Lung (tissue), 11 donors: ENCODE measurements at regions not wholly inside any gene's neighbourhood (a gene's known extent, or its start where the extent isn't known, plus 50 kb on each side); places are given as distances from the start of the nearest gene placed in this dataset.
"Not testable (repeated sequence)": the region's sequence is repeated elsewhere in the genome, so short reads cannot be mapped to it uniquely, and the experiment has no call there.

Experiments used
- ATAC-seq: fragments of 200-7000 bp; cut with Tn5 transposase; one replicate; pipeline ENCODE4 v1.9.1; 2020; ENCODE audit warnings: moderate number of reproducible peaks; ENCODE audit not compliant: insufficient read depth, low FRiP score
- DNase-seq, 3 donors: peaks; one replicate each; pipeline ENCODE4 v3.0.0-alpha.2; 2013 to 2017
- H3K27ac ChIP-seq, 2 donors: one replicate each; pipeline ENCODE4 v1.5.1; 2013; ENCODE audit warnings: mild to moderate bottlenecking in 2 of 2, moderate library complexity in 2 of 2, control low read depth in 1 of 2, inconsistent platforms in 1 of 2, low read depth in 1 of 2, low read length in 1 of 2
- H3K27me3 ChIP-seq, 3 donors: one replicate each; pipeline ENCODE4 v1.5.1; 2013; ENCODE audit warnings: low read length in 2 of 3; ENCODE audit not compliant: control insufficient read depth in 3 of 3, insufficient read depth in 3 of 3
- H3K36me3 ChIP-seq, 4 donors: one replicate each; pipeline ENCODE4 v1.5.1; 2013; ENCODE audit warnings: low read length in 4 of 4, mild to moderate bottlenecking in 1 of 4, moderate library complexity in 1 of 4; ENCODE audit not compliant: control insufficient read depth in 4 of 4, insufficient read depth in 4 of 4
- H3K4me1 ChIP-seq, 5 donors: one replicate each; pipeline ENCODE4 v1.5.1; 2013; ENCODE audit warnings: low read length in 5 of 5, mild to moderate bottlenecking in 2 of 5, moderate library complexity in 1 of 5; ENCODE audit not compliant: control insufficient read depth in 5 of 5, insufficient read depth in 5 of 5
- H3K4me3 ChIP-seq: one replicate; pipeline ENCODE4 v1.5.1; 2013; ENCODE audit warnings: mild to moderate bottlenecking, control low read depth, moderate library complexity
- H3K9ac ChIP-seq, 2 donors: one replicate each; pipeline ENCODE4 v1.5.1; 2013; ENCODE audit warnings: low read length in 2 of 2, control low read depth in 1 of 2; ENCODE audit not compliant: insufficient read depth in 1 of 2
- H3K9me3 ChIP-seq, 4 donors: one replicate each; pipeline ENCODE4 v1.5.1; 2013; ENCODE audit warnings: low read length in 3 of 4, mild to moderate bottlenecking in 1 of 4, moderate library complexity in 1 of 4; ENCODE audit not compliant: control insufficient read depth in 4 of 4, insufficient read depth in 3 of 4
- WGBS, 2 donors: extraction: QIAGEN DNeasy Blood & Tissue Kit; methylation state at CpG; one replicate each; pipeline ENCODE4 v1.1.7; 2013; 5-methylcytosine and 5-hydroxymethylcytosine counted together
- TF ChIP-seq, protein P1 (sequence below): IDR thresholded peaks from 2 replicates; pipeline ENCODE4 v1.5.1; 2012; ENCODE audit warnings: mild to moderate bottlenecking; ENCODE audit errors: control extremely low read depth, extremely low read depth
- donor health status: control.
- donor health status: control.
- donor health status: Bipolar disorder and iron deficiency.
- donor health status: healthy.
- donor health status: DM: yes; HTN: yes; CAD: no.

DNA sequence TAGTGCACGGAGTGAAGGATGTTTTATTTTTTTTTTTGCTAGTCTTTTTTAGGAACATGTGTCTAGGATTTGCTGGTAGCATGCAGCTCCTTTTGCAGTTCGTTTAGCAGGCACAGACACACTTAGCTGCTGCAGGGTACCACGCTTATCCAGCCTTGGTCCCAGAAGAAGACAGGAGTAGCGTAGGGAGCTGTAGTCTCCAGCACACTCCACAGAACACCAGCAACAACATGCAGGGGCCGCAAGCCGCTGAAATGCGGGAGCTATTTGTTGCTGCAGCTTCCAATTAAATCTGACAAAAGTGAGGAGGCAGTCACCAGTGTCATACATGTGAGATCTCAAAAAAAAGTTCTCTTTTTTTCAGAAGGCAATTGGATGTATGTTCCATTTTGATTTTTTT, 486.2 kb upstream of the KLF6 start:
- Histone ChIP-seq H3K9me3 (no peaks in the 10 kb centered on the region), H3K27me3 (no peaks in the 10 kb centered on the region), H3K4me3 (no peak overlapping the region), H3K4me1 (peaks cover 0 to 20% (median 6%) of the 10 kb centered on the region in 5 donors), H3K27ac (no peak overlapping the region), H3K36me3 (no peaks in the 10 kb centered on the region), H3K9ac (no peak overlapping the region)
- TF ChIP-seq, protein P1, sequence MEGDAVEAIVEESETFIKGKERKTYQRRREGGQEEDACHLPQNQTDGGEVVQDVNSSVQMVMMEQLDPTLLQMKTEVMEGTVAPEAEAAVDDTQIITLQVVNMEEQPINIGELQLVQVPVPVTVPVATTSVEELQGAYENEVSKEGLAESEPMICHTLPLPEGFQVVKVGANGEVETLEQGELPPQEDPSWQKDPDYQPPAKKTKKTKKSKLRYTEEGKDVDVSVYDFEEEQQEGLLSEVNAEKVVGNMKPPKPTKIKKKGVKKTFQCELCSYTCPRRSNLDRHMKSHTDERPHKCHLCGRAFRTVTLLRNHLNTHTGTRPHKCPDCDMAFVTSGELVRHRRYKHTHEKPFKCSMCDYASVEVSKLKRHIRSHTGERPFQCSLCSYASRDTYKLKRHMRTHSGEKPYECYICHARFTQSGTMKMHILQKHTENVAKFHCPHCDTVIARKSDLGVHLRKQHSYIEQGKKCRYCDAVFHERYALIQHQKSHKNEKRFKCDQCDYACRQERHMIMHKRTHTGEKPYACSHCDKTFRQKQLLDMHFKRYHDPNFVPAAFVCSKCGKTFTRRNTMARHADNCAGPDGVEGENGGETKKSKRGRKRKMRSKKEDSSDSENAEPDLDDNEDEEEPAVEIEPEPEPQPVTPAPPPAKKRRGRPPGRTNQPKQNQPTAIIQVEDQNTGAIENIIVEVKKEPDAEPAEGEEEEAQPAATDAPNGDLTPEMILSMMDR = no peak
- ATAC-seq = no peak
- 87 to 89% methylated on average over 7 of the region's 7 CpGs for WGBS, 2 donors
- no peak for DNase-seq

DNA sequence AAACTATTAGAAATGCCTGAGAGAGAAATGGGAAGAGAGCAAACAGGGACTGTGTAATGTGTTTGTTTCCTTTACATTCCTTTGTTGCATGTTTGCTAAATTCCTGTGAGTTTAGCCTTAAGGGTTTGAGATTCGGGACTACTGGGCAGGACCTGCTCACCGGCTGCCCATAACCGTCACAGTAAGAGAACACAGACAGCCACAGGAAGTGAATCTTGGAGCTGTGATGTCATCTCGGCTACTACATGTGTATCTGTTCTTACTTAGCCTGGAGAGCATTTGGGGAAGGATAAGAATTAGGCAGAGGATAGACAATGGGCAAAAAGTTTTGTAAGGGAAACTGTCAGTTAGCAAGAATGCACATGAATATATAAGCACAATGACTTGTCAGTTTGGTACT, 485.1 kb upstream of the KLF6 start:
- H3K9me3 ChIP-seq = no peaks in the 10 kb centered on the region
- H3K4me1 ChIP-seq = peaks cover 0 to 29% (median 6%) of the 10 kb centered on the region in 5 donors
- TF ChIP-seq, protein P1 = no peak
- ATAC-seq (peak; percentile 30), DNase-seq (peak; percentile 25 to 67 (median 49))
- no peak overlapping the region for H3K9ac ChIP-seq
- no peaks in the 10 kb centered on the region for H3K36me3 ChIP-seq
- no peak overlapping the region for H3K4me3 ChIP-seq
- WGBS, 2 donors = 21% methylated on average over 4 of the region's 4 CpGs
- H3K27ac ChIP-seq = no peak overlapping the region
- no peaks in the 10 kb centered on the region for H3K27me3 ChIP-seq

DNA sequence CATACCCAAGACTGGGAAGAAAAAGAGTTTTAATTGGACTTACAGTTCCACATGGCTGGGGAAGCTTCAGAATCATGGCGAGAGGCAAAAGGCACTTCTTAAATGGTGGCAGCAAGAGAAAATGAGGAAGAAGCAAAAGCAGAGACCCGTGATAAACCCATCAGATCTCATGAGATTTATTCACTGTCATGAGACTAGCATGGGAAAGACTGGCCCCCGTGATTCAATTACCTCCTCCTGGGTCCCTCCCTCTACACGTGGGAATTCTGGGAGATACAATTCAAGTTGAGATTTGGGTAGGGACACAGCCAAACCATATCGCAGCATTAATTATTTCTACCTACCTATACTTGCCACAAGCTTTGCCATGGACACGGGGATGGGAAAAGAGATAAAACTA, 483.5 kb upstream of the KLF6 start:
- H3K27me3 ChIP-seq = not testable (repeated sequence)
- 92 to 95% methylated on average over 6 of the region's 6 CpGs for WGBS, 2 donors

DNA sequence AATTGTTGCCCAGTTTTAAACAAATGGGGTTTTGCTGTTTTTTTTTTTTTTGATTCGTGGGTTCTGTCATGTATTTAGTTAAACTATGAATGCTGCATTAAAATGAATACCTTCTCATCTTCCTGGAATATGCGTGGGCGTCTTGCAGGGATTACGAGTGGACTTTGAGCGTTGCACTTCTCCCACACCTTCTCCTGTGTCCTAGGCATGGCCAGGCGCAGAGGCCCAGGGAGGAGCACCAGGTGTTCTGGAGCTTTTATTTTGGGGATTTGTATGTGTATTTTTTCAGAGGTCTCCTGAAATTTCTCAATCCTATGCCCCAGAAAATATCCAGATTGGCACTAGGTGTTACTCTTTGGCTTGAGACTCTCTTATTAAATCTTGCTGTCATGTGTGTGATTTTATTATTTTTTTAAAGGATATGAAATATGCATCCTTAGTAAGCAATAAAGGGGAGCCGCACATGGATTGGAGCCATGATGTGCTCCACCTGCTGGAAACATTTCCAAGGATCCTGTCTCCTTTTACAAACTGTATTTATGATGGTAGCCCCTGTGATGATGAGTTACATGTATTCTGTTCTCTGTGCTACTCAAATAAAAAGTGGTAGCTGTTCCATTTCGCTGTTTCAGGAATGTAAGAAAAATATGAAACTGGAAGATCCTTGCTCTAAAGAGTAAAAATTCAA, 482.2 kb upstream of the KLF6 start:
- no peaks in the 10 kb centered on the region for H3K36me3 ChIP-seq
- no peaks in the 10 kb centered on the region for H3K27me3 ChIP-seq
- no peak overlapping the region for H3K27ac ChIP-seq
- H3K9ac ChIP-seq = no peak overlapping the region
- ATAC-seq (no peak), DNase-seq (peak in 1 of 3 donors; percentile 32)
- H3K4me1 ChIP-seq = peaks cover 0 to 44% (median 16%) of the 10 kb centered on the region in 5 donors
- H3K4me3 ChIP-seq = no peak overlapping the region
- TF ChIP-seq, protein P1 = no peak
- 79 to 87% methylated on average over 8 of the region's 8 CpGs for WGBS, 2 donors
- no peaks in the 10 kb centered on the region for H3K9me3 ChIP-seq

More for the DNA sequence above, 483.5 kb upstream of the KLF6 start:
- not testable (repeated sequence) for ATAC-seq, H3K9ac ChIP-seq, H3K4me3 ChIP-seq, H3K36me3 ChIP-seq, H3K9me3 ChIP-seq, DNase-seq, H3K27ac ChIP-seq
- peaks cover 0 to 39% (median 15%) of the 10 kb centered on the region in 5 donors for H3K4me1 ChIP-seq
